ENCODE measurements at regions not wholly inside any gene's neighbourhood (a gene's known extent, or its start where the extent isn't known, plus 50 kb on each side); places are given as distances from the start of the nearest gene placed in this dataset.

- Histone ChIP-seq H3K9me3 (replicated peaks; ENCODE audit: control insufficient read depth, insufficient read depth, low read length) (no peaks in the 10 kb centered on the region), H3K9me1 (replicated peaks; ENCODE audit: control insufficient read depth, extremely low read depth, insufficient read depth, low read length) (no peaks in the 10 kb centered on the region), H3K4me1 (ENCODE audit: control insufficient read depth, extremely low read depth, insufficient read depth, low read length) (no peaks in the 10 kb centered on the region), H3K27ac (ENCODE audit: insufficient read depth, low read depth, low read length) (no peak overlapping the region), H3K36me3 (ENCODE audit: control insufficient read depth in 2 of 2, extremely low read depth in 1 of 2, insufficient read depth in 2 of 2, low read length in 2 of 2) (no peaks in the 10 kb centered on the region), H3K4me2 (ENCODE audit: insufficient read depth, low read length) (no peak overlapping the region), H4K20me1 (replicated peaks; ENCODE audit: control insufficient read depth, extremely low read depth, insufficient read depth, low read length) (no peaks in the 10 kb centered on the region), H3K4me3 (replicated peaks in 1 of 3; ENCODE audit: insufficient read depth in 1 of 3, low read depth in 1 of 3, low read length in 3 of 3) (no peak overlapping the region), H3K27me3 (ENCODE audit: control insufficient read depth in 2 of 2, insufficient read depth in 2 of 2, low read length in 2 of 2) (no peaks in the 10 kb centered on the region), H3K79me2 (ENCODE audit: control insufficient read depth, insufficient read depth, low read length) (no peaks in the 10 kb centered on the region), H2AFZ (ENCODE audit: low read depth, low read length) (no peak overlapping the region), H3K9ac (replicated peaks; ENCODE audit: extremely low read depth, insufficient read depth, low read length) (no peak overlapping the region)
- dilution Hi-C loops (cut with MboI; ENCODE audit: extremely low pct_ligation_motif_present, low sequenced_read_pairs) (no loop called here), intact Hi-C loops (cut with micrococcal nuclease) (no loop called here)
- TF ChIP-seq EZH2 (IDR thresholded peaks at IDR 0.05; ENCODE audit: borderline replicate concordance, low read depth, low read length, severe bottlenecking) (no peak), GATA2 (IDR thresholded peaks at IDR 0.05; ENCODE audit: insufficient read depth, insufficient read length, low read depth, low read length) (no peak), POLR2AphosphoS5 (IDR thresholded peaks at IDR 0.05; ENCODE audit: insufficient read depth, low read depth, low read length) (no peak), MYC (IDR thresholded peaks at IDR 0.05; ENCODE audit: low read depth, low read length) (no peak), CTCF (IDR thresholded peaks at IDR 0.05; ENCODE audit: extremely low read depth in 1 of 2, insufficient read depth in 1 of 2, low read depth in 1 of 2, low read length in 2 of 2) (no peak), POLR2A (IDR thresholded peaks at IDR 0.05; ENCODE audit: low read depth, low read length) (no peak)
- no TSS peak for BruUV-seq (replicated peaks)
- FAIRE-seq (no peak), DNase-seq (ENCODE audit: low read depth, low spot score) (no peak)
- CTCF ChIA-PET, result no interaction called here
- POLR2A ChIA-PET, result no interaction called here
Measured at GRCh38 chr4:52243367-52243766, 192.3 kb downstream of the SPATA18 start.

GRCh38 chr4:52244103-52244775, 193.1 kb downstream of the SPATA18 start:
- BruUV-seq (replicated peaks), result no TSS peak
- H2AFZ ChIP-seq (ENCODE audit: low read depth, low read length), result no peak overlapping the region
- no peaks in the 10 kb centered on the region for H4K20me1 ChIP-seq (replicated peaks; ENCODE audit: control insufficient read depth, extremely low read depth, insufficient read depth, low read length)
- no peak overlapping the region for H3K4me2 ChIP-seq (ENCODE audit: insufficient read depth, low read length)
- no peak overlapping the region for H3K27ac ChIP-seq (ENCODE audit: insufficient read depth, low read depth, low read length)
- dilution Hi-C loops (cut with MboI; ENCODE audit: extremely low pct_ligation_motif_present, low sequenced_read_pairs), result no loop called here
- ChIA-PET POLR2A (no interaction called here), CTCF (no interaction called here)
- no peaks in the 10 kb centered on the region for H3K27me3 ChIP-seq (ENCODE audit: control insufficient read depth in 2 of 2, insufficient read depth in 2 of 2, low read length in 2 of 2)
- TF ChIP-seq FOS (IDR thresholded peaks at IDR 0.05; ENCODE audit: borderline replicate concordance, insufficient read depth, low read length) (no peak), JUN (IDR thresholded peaks at IDR 0.05; ENCODE audit: borderline replicate concordance, insufficient read depth, insufficient read length, low read depth) (no peak), GATA2 (IDR thresholded peaks at IDR 0.05; ENCODE audit: insufficient read depth, insufficient read length, low read depth, low read length) (no peak), MYC (IDR thresholded peaks at IDR 0.05; ENCODE audit: low read depth, low read length) (no peak), POLR2A (IDR thresholded peaks at IDR 0.05; ENCODE audit: low read depth, low read length) (no peak), EZH2 (IDR thresholded peaks at IDR 0.05; ENCODE audit: borderline replicate concordance, low read depth, low read length, severe bottlenecking) (no peak), CTCF (IDR thresholded peaks at IDR 0.05; ENCODE audit: extremely low read depth in 1 of 2, insufficient read depth in 1 of 2, low read depth in 1 of 2, low read length in 2 of 2) (no peak), MAX (IDR thresholded peaks at IDR 0.05; ENCODE audit: insufficient read depth, insufficient read length) (no peak), POLR2AphosphoS5 (IDR thresholded peaks at IDR 0.05; ENCODE audit: insufficient read depth, low read depth, low read length) (no peak)
- FAIRE-seq (no peak), DNase-seq (ENCODE audit: low read depth, low spot score) (no peak)
- no peak overlapping the region for H3K4me3 ChIP-seq (replicated peaks in 1 of 3; ENCODE audit: insufficient read depth in 1 of 3, low read depth in 1 of 3, low read length in 3 of 3)
- no peaks in the 10 kb centered on the region for H3K9me1 ChIP-seq (replicated peaks; ENCODE audit: control insufficient read depth, extremely low read depth, insufficient read depth, low read length)
- H3K36me3 ChIP-seq (ENCODE audit: control insufficient read depth in 2 of 2, extremely low read depth in 1 of 2, insufficient read depth in 2 of 2, low read length in 2 of 2), result no peaks in the 10 kb centered on the region
- H3K9me3 ChIP-seq (replicated peaks; ENCODE audit: control insufficient read depth, insufficient read depth, low read length), result no peaks in the 10 kb centered on the region
- intact Hi-C loops (cut with micrococcal nuclease), result no loop called here
- no peaks in the 10 kb centered on the region for H3K79me2 ChIP-seq (ENCODE audit: control insufficient read depth, insufficient read depth, low read length)
- no peaks in the 10 kb centered on the region for H3K4me1 ChIP-seq (ENCODE audit: control insufficient read depth, extremely low read depth, insufficient read depth, low read length)
- no peak overlapping the region for H3K9ac ChIP-seq (replicated peaks; ENCODE audit: extremely low read depth, insufficient read depth, low read length)
